GM19043 (cell line): ENCODE measurements at regions not wholly inside any gene's neighbourhood (a gene's known extent, or its start where the extent isn't known, plus 50 kb on each side); places are given as distances from the start of the nearest gene placed in this dataset.

Source experiments
- ATAC-seq: cut with Tn5 transposase; IDR thresholded peaks from one replicate; pipeline ENCODE4 v1.9.1; 2021; ENCODE audit warnings: low read depth; ENCODE audit not compliant: unreplicated experiment

- ATAC-seq: no peak
Observed at GRCh38 chr22:49627217-49628181, 200.2 kb downstream of the BRD1 start.

DNA sequence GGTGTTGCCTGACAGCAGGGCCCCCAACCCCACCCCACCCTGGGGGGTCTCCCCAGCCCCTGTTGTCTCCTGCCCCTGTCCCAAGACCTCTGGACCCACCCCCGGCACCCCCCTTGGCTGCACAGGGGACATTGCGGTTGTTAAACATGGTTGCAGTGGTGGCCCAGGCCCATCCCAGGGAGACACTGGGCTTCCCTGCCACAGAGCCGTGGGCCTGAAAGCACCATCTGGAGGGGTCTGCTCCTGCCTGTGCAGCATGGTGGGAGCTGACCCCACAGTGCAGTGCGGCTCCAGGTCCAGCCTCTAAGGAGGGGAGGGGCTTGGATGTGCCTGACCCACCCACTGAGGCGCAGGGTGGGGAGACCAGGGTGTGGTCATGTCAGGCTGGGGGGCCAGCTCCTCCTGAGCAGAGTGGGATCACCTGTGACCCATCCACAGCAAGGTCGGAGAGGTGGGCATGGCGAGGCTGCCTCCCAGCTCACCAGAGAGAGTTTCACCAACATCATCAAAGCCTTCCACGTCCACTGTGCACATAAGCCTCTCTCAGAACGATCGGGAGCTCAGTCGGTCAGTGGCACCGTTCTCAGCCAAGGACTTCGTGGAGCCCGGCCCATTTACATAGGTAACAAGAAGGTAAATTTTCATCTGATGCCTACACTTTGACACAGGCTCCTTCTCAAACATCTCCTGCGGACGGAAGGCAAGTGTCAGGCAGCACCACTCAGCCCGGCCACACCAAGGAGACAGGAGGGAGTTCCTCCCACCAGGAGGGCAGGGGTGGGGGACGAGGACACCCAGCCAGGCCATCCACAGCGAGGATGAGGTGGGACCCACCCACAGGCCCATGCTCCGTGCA, 201.1 kb downstream of the BRD1 start:
- ATAC-seq: no peak

DNA sequence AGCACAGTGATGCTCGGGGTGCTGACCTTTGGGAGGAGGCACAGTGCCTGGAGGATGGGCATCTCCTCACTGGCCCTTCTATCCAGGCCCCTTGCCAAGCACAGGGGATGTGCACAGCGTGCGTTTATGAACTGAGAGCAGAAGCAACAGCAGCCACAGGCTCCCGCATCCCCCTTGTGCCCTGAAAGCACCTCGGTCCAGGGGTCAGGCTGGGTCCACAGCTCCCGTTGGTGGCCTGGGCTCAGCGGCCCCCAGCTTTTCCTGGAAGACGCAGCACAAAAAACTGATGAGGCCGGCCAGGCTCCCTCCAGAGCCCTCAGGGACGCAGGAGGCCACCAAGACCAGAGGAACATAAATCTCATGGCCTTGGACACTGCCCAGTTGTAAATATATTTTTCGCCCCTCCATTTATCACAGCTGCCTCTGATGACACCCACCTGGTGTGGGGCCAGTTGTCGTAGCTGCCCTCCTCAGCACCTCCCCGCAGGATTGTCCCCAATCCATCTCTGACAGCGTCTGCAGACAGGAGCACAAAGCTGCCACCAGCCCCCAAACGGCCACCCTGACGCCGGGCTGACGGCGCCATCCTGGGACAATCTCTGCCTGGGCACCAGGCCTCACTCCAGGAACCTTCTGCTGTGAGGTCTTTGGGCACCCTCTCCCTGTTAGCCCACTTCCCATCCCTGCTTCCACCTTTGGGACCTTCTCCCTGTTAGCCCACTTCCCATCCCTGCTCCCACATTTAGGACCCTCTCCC, 203.1 kb downstream of the BRD1 start:
- ATAC-seq: no peak

- ATAC-seq: no peak
Observed at GRCh38 chr22:49623715-49624114, 204.0 kb downstream of the BRD1 start.

DNA sequence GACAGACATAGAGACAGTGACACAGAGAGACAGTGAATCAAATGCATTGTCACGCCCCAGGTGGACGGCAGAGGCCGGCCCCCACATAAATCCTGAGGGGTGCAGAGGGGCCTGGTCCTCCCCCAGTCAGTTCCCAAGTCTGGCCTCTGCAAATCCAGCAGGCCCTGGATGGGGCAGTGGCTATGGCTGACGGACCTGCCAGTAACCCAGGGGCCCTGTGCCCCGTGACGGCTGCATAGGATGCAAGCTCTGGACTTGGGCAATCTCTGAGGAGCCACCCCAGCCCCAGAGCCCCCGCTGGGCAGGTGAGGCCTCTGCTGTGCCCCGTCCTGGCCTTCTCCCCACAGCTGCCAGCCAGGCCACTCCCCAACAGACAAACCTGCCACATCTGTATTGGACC, 204.5 kb downstream of the BRD1 start:
- no peak for ATAC-seq

DNA sequence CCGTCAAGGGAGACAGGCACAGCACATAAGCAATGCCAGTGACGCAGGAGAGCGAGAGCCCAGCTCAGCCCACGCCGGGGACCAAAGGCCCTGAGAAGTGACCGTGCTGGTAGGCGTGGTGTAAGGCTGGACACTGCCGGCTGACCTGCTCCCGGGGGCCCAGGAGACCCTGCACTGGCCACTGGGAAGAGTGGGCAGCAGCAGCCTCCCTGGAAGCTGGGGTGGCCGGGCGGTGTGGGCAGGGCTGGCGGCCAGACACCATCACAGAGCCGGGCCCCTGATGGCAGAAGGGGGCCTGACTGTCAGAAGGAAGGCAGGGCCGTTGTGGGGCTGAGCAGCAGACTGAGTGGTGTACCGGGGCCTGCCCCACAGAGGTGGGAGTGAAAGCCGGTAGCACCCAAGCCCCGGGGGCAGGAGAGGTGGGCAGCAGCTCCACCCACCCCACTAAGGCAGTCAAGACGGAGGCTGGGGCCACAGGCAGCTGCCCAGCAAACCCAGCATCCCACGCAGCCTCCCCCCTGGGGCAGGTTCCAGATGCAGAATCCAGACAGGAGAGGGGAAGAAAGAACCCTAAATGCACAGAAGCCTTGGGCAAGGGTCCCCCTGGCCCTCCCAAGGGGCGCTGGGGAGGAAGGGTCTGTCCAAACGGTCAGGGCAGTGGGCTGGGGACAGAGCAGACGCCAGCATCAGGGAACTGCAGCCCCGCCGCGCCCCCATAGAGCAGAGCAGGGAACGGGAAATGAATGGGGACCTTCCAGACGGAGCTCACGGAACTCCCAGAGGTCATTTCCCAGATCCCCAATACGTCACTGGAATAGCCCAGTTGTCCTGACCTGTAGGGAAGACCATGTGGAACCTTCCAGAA, 205.2 kb downstream of the BRD1 start:
- no peak for ATAC-seq

DNA sequence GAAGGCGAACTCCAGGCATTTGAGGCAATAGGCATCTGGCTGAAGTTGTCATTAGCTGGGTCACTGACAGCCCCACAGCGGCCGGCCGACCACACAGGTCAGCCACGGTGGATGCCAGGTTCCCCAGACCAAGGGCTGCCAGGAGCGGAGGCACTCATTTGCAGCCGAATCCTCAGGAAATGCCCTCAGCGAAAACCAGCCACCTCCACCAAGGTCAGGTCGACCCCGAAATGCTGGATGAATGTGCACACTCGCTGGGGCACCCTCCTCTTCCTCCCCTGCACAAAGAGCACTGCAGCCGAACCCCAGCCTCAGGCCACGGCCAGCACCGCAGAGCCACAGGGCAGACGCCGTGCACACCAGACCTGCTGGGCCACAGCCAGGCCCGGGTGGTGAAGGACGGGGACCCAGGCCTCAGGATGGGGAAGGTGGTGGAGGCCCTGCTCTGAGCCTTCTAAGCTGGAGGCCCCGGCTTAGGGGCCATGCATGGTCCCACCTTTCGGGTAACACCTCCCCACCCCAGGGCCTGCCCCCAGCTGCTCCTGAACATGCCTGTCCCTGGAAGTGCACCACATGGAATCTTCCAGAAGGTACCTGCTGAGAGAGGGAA, 206.0 kb downstream of the BRD1 start:
- no peak for ATAC-seq

- no peak for ATAC-seq
Observed at GRCh38 chr22:49620666-49621065, 207.0 kb downstream of the BRD1 start.

DNA sequence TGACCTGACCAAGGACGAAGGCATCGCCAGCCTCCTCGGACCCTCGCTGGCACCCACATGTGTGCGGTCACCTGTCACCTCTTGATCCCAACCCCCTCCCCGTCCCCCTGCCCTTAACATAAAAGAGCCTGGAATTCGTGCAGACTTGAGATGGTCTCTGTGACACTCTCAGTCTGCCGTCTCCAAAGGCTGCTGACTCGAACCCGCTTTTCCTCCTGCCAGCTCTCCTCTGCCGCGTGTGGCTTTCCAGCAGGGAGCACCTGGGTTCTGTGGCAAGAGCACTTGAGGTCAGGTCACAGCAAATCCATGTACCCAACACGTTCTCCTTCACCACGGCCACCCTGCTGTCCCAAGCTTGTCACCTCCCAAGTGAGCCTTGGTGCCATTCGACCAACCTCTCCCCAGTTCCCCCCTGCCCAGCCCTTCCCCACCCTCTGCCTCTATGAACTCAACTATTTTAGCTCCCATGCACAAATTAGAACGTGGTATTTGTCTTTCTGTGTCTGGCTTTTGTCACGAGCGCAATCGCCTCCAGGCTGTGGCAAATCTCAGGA, 207.6 kb downstream of the BRD1 start:
- no peak for ATAC-seq

DNA sequence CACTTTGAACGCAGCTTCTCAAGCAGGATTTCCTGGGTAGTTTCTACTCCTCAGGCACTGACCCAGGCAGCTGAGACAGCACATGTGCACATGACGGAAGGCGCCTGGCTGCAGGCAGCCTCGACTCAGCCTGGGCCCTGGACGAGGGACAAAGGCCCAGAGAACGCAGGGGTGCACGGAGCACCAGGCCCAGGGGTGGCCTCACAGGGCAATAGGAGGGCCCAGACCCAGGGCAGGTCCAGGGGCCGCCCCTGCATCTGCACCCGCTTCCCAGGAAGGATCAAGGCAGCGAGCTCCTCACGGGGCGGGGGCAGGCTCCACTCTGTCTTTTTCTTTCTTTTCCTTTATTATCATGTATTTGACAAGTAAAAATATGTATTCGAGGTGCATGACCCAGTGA, 208.4 kb downstream of the BRD1 start:
- no peak for ATAC-seq

DNA sequence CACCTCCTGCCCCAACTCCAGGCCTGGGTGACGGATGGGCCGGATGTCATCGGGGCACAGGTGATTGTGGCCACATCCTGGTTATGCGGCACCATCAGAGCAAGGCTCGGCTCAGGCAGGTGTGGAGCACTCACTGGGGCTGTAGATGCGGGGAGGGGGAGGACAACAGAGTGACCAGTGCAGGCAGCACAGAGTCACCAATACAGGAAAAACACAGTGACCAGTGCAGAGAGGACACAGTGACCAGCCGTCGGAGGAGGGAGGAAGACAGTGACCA, 209.1 kb downstream of the BRD1 start:
- ATAC-seq: no peak

DNA sequence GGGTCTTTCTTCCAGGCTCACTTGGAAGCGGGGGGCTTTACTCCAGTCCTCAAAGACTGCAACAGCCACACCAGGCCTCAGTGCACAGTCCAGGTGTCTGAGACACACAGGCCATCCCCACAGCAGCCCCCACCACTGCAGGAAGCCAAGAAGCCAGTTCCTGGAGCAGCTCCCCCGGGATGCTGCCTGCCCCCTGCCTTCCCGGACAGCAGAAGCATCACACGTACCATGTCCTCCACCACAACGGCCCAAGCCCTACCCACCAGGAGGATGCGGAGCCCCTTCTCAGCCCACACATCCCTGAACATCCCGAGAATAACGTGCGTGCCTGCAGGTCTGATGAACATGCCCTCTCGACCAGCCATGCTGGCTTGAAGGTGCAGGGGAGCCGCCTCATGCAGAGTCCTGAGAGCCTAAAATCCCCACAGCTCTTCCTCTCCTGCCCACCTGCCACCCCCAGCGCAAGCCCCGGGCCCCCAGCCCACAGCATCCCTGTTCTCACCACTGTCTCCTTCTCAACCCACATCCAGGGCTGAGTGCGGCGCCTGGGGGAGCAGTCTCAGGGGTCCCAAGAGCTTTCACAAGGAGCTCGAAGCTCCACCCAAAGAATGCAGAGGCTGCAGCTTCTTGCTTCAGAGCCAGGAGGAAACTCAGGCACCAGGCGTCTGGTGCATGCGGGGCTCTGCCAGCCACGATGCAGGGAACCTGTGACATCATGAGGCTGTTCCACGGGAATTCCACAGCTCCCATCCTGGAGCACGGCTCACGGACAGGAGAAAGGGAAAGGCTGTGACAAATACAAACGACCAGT, 209.6 kb downstream of the BRD1 start:
- ATAC-seq: no peak

GRCh38 chr22:49617264-49617663, 210.4 kb downstream of the BRD1 start:
- no peak for ATAC-seq

DNA sequence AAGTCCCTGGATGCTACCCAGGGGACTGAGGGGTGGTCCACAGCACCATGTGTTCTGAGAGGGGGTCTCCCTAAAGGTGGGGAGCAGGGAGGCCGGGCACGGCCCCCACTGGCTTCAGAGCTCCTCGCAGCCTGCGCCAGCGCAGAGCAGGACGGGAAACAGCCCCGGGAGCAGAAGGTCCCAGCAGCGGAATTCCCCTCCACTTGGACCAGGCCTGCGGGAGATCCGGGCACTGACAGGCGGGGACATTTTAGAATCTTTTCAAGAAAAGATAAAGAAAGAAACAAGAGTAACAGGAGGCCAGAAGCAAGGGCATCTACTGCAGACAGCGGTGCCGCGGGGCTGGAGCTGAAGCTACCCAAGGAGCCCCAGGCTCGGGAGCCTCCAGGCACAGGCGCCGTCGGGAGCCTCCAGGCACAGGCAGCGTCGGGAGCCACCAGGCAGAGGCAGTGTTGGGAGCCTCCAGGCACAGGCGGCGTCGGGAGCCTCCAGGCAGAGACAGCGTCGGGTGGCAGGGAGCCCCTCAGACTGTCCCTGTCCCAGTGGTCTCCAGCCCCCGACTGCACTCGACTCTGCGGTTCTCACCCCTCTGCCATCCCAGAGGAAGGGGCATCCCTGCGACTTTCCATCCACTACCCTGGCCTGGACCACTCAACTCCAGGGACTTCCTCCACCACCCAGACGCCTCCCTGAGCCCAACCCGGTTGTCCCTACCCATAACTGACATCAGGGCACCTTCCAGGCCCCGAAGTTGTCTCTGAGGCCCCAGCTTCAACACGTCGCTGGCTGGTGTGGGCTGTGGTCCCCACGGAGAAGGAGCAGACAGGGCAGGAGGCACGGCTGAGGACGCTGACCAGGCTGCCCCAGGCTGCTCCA, 211.1 kb downstream of the BRD1 start:
- no peak for ATAC-seq

GRCh38 chr22:49614966-49615965, 212.4 kb downstream of the BRD1 start:
- ATAC-seq: no peak

DNA sequence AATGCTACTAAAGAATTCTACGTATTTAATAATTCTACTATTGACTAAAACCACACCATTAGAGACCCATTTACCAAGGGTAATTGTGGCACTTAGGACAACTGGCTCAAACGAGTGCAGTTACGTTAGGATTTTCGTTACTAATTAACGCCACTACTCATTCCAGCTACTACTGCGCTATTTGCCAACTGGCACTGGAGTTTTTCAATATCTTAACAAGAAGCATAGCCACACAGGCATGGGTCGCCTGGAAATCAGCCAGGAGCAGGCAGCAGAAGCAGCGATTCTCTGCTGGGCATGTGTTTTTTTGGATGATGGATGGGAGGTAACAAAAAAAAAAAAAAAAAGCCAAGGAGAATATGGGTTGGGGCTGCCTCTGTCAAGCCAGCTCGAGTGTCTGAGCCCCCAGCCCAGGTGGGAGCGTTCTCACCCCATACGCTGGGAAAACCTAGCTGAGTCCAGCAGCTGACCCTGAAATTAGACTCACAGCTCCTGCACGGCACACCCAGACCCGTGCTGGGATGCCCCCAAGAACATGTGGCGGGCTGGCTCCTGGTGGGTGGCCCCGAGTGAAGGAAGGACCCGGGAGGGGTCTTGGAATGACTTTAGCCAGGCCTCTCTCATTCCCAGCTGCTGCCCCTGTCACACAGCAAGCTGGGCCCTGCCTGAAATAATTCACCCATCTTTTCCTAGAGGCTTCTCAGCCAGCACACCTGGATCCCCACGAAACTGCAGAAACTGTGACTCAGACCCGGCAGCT, 214.0 kb downstream of the BRD1 start:
- ATAC-seq: no peak
